Endothelial cell of umbilical vein (primary cell): ENCODE measurements at regions not wholly inside any gene's neighbourhood (a gene's known extent, or its start where the extent isn't known, plus 50 kb on each side); places are given as distances from the start of the nearest gene placed in this dataset.

Experiments used
- BruUV-seq: library from RNA; stranded (reverse); fragments of 400-500 nt; replicated peaks from 2 replicates; lab custom pipeline; 2021; lab: Mats Ljungman, UMichigan
- CTCF ChIA-PET: fragments of 300-600, 350-600 bp; sonication (Branson Sonifier 250); formaldehyde crosslinking; loops from one replicate; lab custom pipeline; 2021; ENCODE audit warnings: antibody characterized with exemption, inconsistent platforms; lab: Charles Lee
- POLR2A ChIA-PET: fragments of 300-600, 350-600 bp; sonication (Branson Sonifier 250); formaldehyde crosslinking; loops from one replicate; lab custom pipeline; 2021; ENCODE audit warnings: antibody characterized with exemption, inconsistent platforms; lab: Charles Lee
- DNase-seq: peaks from one replicate; pipeline ENCODE4 v3.0.0-alpha.2; 2011; ENCODE audit warnings: low read depth, low spot score
- FAIRE-seq: peaks from 2 replicates; lab custom pipeline; 2011; peaks lifted over from hg19 to GRCh38; lab: Jason Lieb, UNC
- H2AFZ ChIP-seq: 2 replicates; pipeline ENCODE4 v1.6.0; 2012; ENCODE audit warnings: low read depth, low read length, control low read depth, inconsistent platforms
- H3K27ac ChIP-seq: 2 replicates; pipeline ENCODE4 v1.5.1; 2011; ENCODE audit warnings: low read depth, mild to moderate bottlenecking, control low read depth, low read length, moderate library complexity; ENCODE audit not compliant: insufficient read depth
- H3K27me3 ChIP-seq, 2 experiments: 2 replicates each; pipeline versions ENCODE4 v1.6.0 to v1.6.1; 2011; ENCODE audit warnings: low read length in 2 of 2, mixed read lengths in 1 of 2; ENCODE audit not compliant: control insufficient read depth in 2 of 2, insufficient read depth in 2 of 2
- H3K36me3 ChIP-seq, 2 experiments: 2 replicates in 1 of 2; 3 replicates in 1 of 2; pipeline ENCODE4 v1.5.1; 2011; ENCODE audit warnings: low read length in 2 of 2, mild to moderate bottlenecking in 1 of 2, moderate library complexity in 1 of 2; ENCODE audit not compliant: control insufficient read depth in 2 of 2, insufficient read depth in 2 of 2; ENCODE audit errors: extremely low read depth in 1 of 2
- H3K4me1 ChIP-seq: 3 replicates; pipeline ENCODE4 v1.5.1; 2011; ENCODE audit warnings: mild to moderate bottlenecking, low read length; ENCODE audit not compliant: control insufficient read depth, insufficient read depth; ENCODE audit errors: extremely low read depth
- H3K4me2 ChIP-seq: 2 replicates; pipeline ENCODE4 v1.6.1; 2011; ENCODE audit warnings: low read length, control low read depth, mixed read lengths; ENCODE audit not compliant: insufficient read depth
- H3K4me3 ChIP-seq, 3 experiments: fragments of 200-600 bp in 1 of 3; sonication (generic), shearing (Covaris generic) in 1 of 3; replicated peaks in 1 of 3; 2 replicates each; pipeline ENCODE4 v1.5.1; 2011 to 2016; ENCODE audit warnings: control low read depth in 3 of 3, low read length in 3 of 3, mild to moderate bottlenecking in 2 of 3, inconsistent platforms in 1 of 3, low read depth in 1 of 3, moderate library complexity in 1 of 3; ENCODE audit not compliant: insufficient read depth in 1 of 3
- H3K79me2 ChIP-seq: 2 replicates; pipeline ENCODE4 v1.6.0; 2012; ENCODE audit warnings: low read length, inconsistent platforms; ENCODE audit not compliant: control insufficient read depth, insufficient read depth
- H3K9ac ChIP-seq: replicated peaks from 2 replicates; pipeline ENCODE3; 2011; ENCODE audit warnings: low read length, control low read depth; ENCODE audit not compliant: insufficient read depth; ENCODE audit errors: extremely low read depth
- H3K9me1 ChIP-seq: replicated peaks from 3 replicates; pipeline ENCODE4 v1.6.0; 2011; ENCODE audit warnings: mild to moderate bottlenecking, low read length; ENCODE audit not compliant: control insufficient read depth, insufficient read depth; ENCODE audit errors: extremely low read depth
- H3K9me3 ChIP-seq: replicated peaks from 2 replicates; pipeline ENCODE4 v1.5.1; 2012; ENCODE audit warnings: low read length, inconsistent platforms; ENCODE audit not compliant: control insufficient read depth, insufficient read depth
- H4K20me1 ChIP-seq: replicated peaks from 2 replicates; pipeline ENCODE3; 2011; ENCODE audit warnings: mild to moderate bottlenecking, low read length; ENCODE audit not compliant: control insufficient read depth, insufficient read depth; ENCODE audit errors: extremely low read depth
- CTCF ChIP-seq, 2 donors: IDR thresholded peaks; 1 replicate in 1 of 2; 2 replicates in 1 of 2; pipeline ENCODE4 v1.5.1; 2011; ENCODE audit warnings: low read length in 2 of 2, mild to moderate bottlenecking in 2 of 2, moderate library complexity in 2 of 2, control low read depth in 1 of 2, inconsistent platforms in 1 of 2, low read depth in 1 of 2; ENCODE audit not compliant: insufficient read depth in 1 of 2; ENCODE audit errors: extremely low read depth in 1 of 2
- EZH2 ChIP-seq: IDR thresholded peaks from 2 replicates; pipeline ENCODE4 v1.6.1; 2012; ENCODE audit warnings: borderline replicate concordance, low read depth, mild to moderate bottlenecking, moderate library complexity, low read length, inconsistent platforms; ENCODE audit not compliant: severe bottlenecking
- FOS ChIP-seq: IDR thresholded peaks from 2 replicates; pipeline ENCODE4 v1.6.1; 2011; ENCODE audit warnings: mild to moderate bottlenecking, low read length, moderate library complexity, borderline replicate concordance; ENCODE audit not compliant: insufficient read depth
- GATA2 ChIP-seq: IDR thresholded peaks from 2 replicates; pipeline ENCODE4 v1.7.0; 2011; ENCODE audit warnings: low read depth, mild to moderate bottlenecking, moderate library complexity, mixed read lengths, low read length; ENCODE audit not compliant: insufficient read length, insufficient read depth
- JUN ChIP-seq: IDR thresholded peaks from 2 replicates; pipeline ENCODE4 v1.6.1; 2011; ENCODE audit warnings: borderline replicate concordance, low read depth; ENCODE audit not compliant: insufficient read length, insufficient read depth
- MAX ChIP-seq: IDR thresholded peaks from 2 replicates; pipeline ENCODE4 v1.6.1; 2011; ENCODE audit not compliant: insufficient read depth, insufficient read length
- MYC ChIP-seq: IDR thresholded peaks from one replicate; pipeline ENCODE4 v1.6.1; 2011; ENCODE audit warnings: mild to moderate bottlenecking, low read depth, low read length
- POLR2A ChIP-seq: IDR thresholded peaks from 2 replicates; pipeline ENCODE4 v1.6.1; 2012; ENCODE audit warnings: low read depth, mild to moderate bottlenecking, control low read depth, low read length
- POLR2AphosphoS5 ChIP-seq: IDR thresholded peaks from 2 replicates; pipeline ENCODE4 v1.6.1; 2012; ENCODE audit warnings: low read depth, mild to moderate bottlenecking, control low read depth, low read length, moderate library complexity; ENCODE audit not compliant: insufficient read depth
- dilution Hi-C: fragments of 300-500 bp; cut with MboI; formaldehyde crosslinking; loops from one replicate; pipeline ENCODE4 v1.15.0; 2019; ENCODE audit warnings: low sequenced_read_pairs; ENCODE audit not compliant: extremely low pct_ligation_motif_present
- intact Hi-C: fragments of 100-400 bp; cut with micrococcal nuclease; formaldehyde crosslinking; loops from one replicate; pipeline ENCODE4 v1.10.0; 2022

GRCh38 chr18:64384101-64384500, 235.2 kb upstream of the LINC00305 start:
- CTCF ChIA-PET = no interaction called here
- no peak for TF ChIP-seq POLR2A
- no peak for TF ChIP-seq EZH2
- no peak for TF ChIP-seq CTCF (IDR thresholded peaks at IDR 0.05; ENCODE audit: extremely low read depth in 1 of 2, insufficient read depth in 1 of 2, low read depth in 1 of 2, low read length in 2 of 2)
- H3K9me3 ChIP-seq = no peaks in the 10 kb centered on the region
- no peaks in the 10 kb centered on the region for H3K36me3 ChIP-seq
- H3K4me1 ChIP-seq = no peaks in the 10 kb centered on the region
- H2AFZ ChIP-seq = no peak overlapping the region
- H3K27ac ChIP-seq = no peak overlapping the region
- POLR2A ChIA-PET = no interaction called here
- H3K4me2 ChIP-seq = no peak overlapping the region
- BruUV-seq = no TSS peak
- H3K79me2 ChIP-seq = no peaks in the 10 kb centered on the region
- no peak for DNase-seq
- H4K20me1 ChIP-seq = no peaks in the 10 kb centered on the region
- FAIRE-seq = no peak
- H3K27me3 ChIP-seq = no peaks in the 10 kb centered on the region
- H3K9ac ChIP-seq = no peak overlapping the region
- no peaks in the 10 kb centered on the region for H3K9me1 ChIP-seq
- H3K4me3 ChIP-seq = no peak overlapping the region
- dilution Hi-C loops = no loop called here
- intact Hi-C loops = no loop called here

DNA sequence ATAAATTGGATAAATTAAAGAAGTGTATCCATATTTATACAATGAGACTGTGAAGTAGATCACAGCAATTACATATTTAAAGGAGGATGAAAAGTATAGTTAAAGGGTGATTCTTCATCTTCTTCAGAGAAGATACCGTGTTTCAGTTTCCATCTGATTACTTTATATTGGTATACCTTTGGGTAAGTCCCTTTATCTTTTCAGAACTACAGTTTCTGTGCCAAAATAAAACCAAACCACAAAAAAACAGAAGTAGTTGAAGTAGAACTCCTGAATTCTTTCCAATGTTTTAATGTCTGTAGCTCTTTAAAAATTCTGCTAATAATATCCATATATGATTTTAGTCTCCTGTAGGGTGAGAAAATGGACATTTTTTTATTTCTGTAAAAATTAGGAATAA, 231.2 kb upstream of the LINC00305 start:
- ChIA-PET POLR2A (no interaction called here), CTCF (no interaction called here)
- no peak overlapping the region for H3K4me2 ChIP-seq
- dilution Hi-C loops (no loop called here), intact Hi-C loops (no loop called here)
- no peaks in the 10 kb centered on the region for H3K9me1 ChIP-seq
- no TSS peak for BruUV-seq
- H3K27me3 ChIP-seq = no peaks in the 10 kb centered on the region
- H3K4me1 ChIP-seq = no peaks in the 10 kb centered on the region
- TF ChIP-seq FOS (no peak), JUN (no peak), POLR2AphosphoS5 (no peak), CTCF (IDR thresholded peaks at IDR 0.05; ENCODE audit: extremely low read depth in 1 of 2, insufficient read depth in 1 of 2, low read depth in 1 of 2, low read length in 2 of 2) (no peak), EZH2 (no peak), GATA2 (no peak), POLR2A (no peak), MAX (no peak), MYC (no peak)
- no peaks in the 10 kb centered on the region for H3K36me3 ChIP-seq
- H3K9me3 ChIP-seq = no peaks in the 10 kb centered on the region
- no peak overlapping the region for H3K9ac ChIP-seq
- FAIRE-seq (peak; percentile 21), DNase-seq (no peak)
- H3K27ac ChIP-seq = no peak overlapping the region
- H3K79me2 ChIP-seq = no peaks in the 10 kb centered on the region
- no peak overlapping the region for H2AFZ ChIP-seq
- H4K20me1 ChIP-seq = no peaks in the 10 kb centered on the region
- H3K4me3 ChIP-seq = no peak overlapping the region
